SK-N-SH (cell line): ENCODE measurements at regions not wholly inside any gene's neighbourhood (a gene's known extent, or its start where the extent isn't known, plus 50 kb on each side); places are given as distances from the start of the nearest gene placed in this dataset.

ENCODE experiments used
- CTCF ChIA-PET: fragments of 300-600, 350-600 bp; formaldehyde crosslinking; extraction: SDS; loops from one replicate; lab custom pipeline; 2021; lab: Yijun Ruan, JAX
- POLR2A ChIA-PET: fragments of 350-600 bp; sonication (Branson Sonifier 250); formaldehyde crosslinking; extraction: SDS; loops from one replicate; lab custom pipeline; 2020; ENCODE audit warnings: antibody characterized with exemption, inconsistent platforms; lab: Yijun Ruan, JAX
- DNase-seq: peaks from one replicate; pipeline ENCODE4 v3.0.0; 2012
- H2AFZ ChIP-seq: fragments of 200-600 bp; sonication (generic); 2 replicates; pipeline ENCODE4 v1.8.1; 2016; ENCODE audit warnings: antibody characterized with exemption, mild to moderate bottlenecking, low read depth
- H3F3A ChIP-seq: fragments of 200-600 bp; sonication (generic); replicated peaks from 2 replicates; pipeline ENCODE3; 2016; ENCODE audit warnings: antibody characterized with exemption, mild to moderate bottlenecking; ENCODE audit not compliant: insufficient read depth
- H3K27ac ChIP-seq, 2 experiments: fragments of 200-500 bp in 1 of 2; fragments of 200-600 bp in 1 of 2; sonication (Bioruptor generic) in 1 of 2; sonication (generic), shearing (Covaris generic) in 1 of 2; 2 replicates each; pipeline versions ENCODE4 v1.5.1 to v1.6.1; 2014 to 2016; ENCODE audit warnings: low read depth in 2 of 2, inconsistent platforms in 1 of 2, low read length in 1 of 2, mild to moderate bottlenecking in 1 of 2, mixed read lengths in 1 of 2
- H3K27me3 ChIP-seq: fragments of 200-600 bp; sonication (generic), shearing (Covaris generic); 2 replicates; pipeline ENCODE4 v1.6.1; 2016; ENCODE audit warnings: mixed run types; ENCODE audit not compliant: insufficient read depth
- H3K36me3 ChIP-seq, 2 experiments: fragments of 200-500 bp in 1 of 2; fragments of 200-600 bp in 1 of 2; sonication (Bioruptor generic) in 1 of 2; sonication (generic) in 1 of 2; replicated peaks in 1 of 2; 2 replicates each; pipeline versions ENCODE3 to v1.5.1; 2014 to 2016; ENCODE audit warnings: low read length in 1 of 2, mild to moderate bottlenecking in 1 of 2; ENCODE audit not compliant: insufficient read depth in 2 of 2, control insufficient read depth in 1 of 2
- H3K4me1 ChIP-seq, 2 experiments: fragments of 200-500 bp in 1 of 2; fragments of 200-600 bp in 1 of 2; sonication (Bioruptor generic) in 1 of 2; sonication (generic), shearing (Covaris generic) in 1 of 2; 2 replicates each; pipeline versions ENCODE4 v1.5.1 to v1.6.1; 2014 to 2016; ENCODE audit warnings: low read depth in 1 of 2, low read length in 1 of 2, mixed run types in 1 of 2; ENCODE audit not compliant: insufficient read depth in 2 of 2, control insufficient read depth in 1 of 2
- H3K4me2 ChIP-seq: fragments of 200-600 bp; sonication (generic), shearing (Covaris generic); 2 replicates; pipeline ENCODE4 v1.6.1; 2017; ENCODE audit warnings: mixed run types
- H3K4me3 ChIP-seq, 2 experiments: fragments of 200-500 bp in 1 of 2; fragments of 200-600 bp in 1 of 2; sonication (Bioruptor generic) in 1 of 2; sonication (generic), shearing (Covaris generic) in 1 of 2; 2 replicates each; pipeline versions ENCODE4 v1.5.1 to v1.8.1; 2014 to 2016; ENCODE audit warnings: low read depth in 2 of 2, inconsistent platforms in 1 of 2, low read length in 1 of 2, mild to moderate bottlenecking in 1 of 2, mixed read lengths in 1 of 2, moderate library complexity in 1 of 2
- H3K79me2 ChIP-seq: fragments of 200-600 bp; sonication (generic); 2 replicates; pipeline ENCODE4 v1.8.1; 2017; ENCODE audit warnings: mild to moderate bottlenecking; ENCODE audit not compliant: insufficient read depth
- H3K9ac ChIP-seq: fragments of 200-600 bp; sonication (generic); 2 replicates; pipeline ENCODE4 v1.6.1; 2017; ENCODE audit warnings: mixed run types
- H3K9me2 ChIP-seq: fragments of 200-600 bp; sonication (generic); 2 replicates; pipeline ENCODE4 v1.6.1; 2017; ENCODE audit warnings: mixed run types
- H3K9me3 ChIP-seq: fragments of 200-600 bp; sonication (generic); 2 replicates; pipeline ENCODE4 v1.6.1; 2017; ENCODE audit warnings: mixed run types, mild to moderate bottlenecking, moderate library complexity
- H4K20me1 ChIP-seq: fragments of 200-600 bp; sonication (generic); 2 replicates; pipeline ENCODE4 v1.6.1; 2017; ENCODE audit warnings: mild to moderate bottlenecking, mixed run types; ENCODE audit not compliant: insufficient read depth
- ELF1 ChIP-seq: IDR thresholded peaks from 2 replicates; pipeline ENCODE4 v1.4.0; 2012
- GABPA ChIP-seq: IDR thresholded peaks from 2 replicates; pipeline ENCODE4 v1.4.0; 2012; ENCODE audit warnings: low read depth, mild to moderate bottlenecking
- GATA2 ChIP-seq: sonication (generic); formaldehyde crosslinking; IDR thresholded peaks from 2 replicates; pipeline ENCODE4 v1.5.0; 2020; ENCODE audit warnings: mild to moderate bottlenecking, missing genetic modification reagents
- JUND ChIP-seq: IDR thresholded peaks from 2 replicates; pipeline ENCODE4 v1.4.0; 2012
- MEF2A ChIP-seq: IDR thresholded peaks from 2 replicates; pipeline ENCODE4 v1.4.0; 2012; ENCODE audit warnings: low read depth, borderline replicate concordance
- MXI1 ChIP-seq: IDR thresholded peaks from 2 replicates; pipeline ENCODE4 v1.6.1; 2012; ENCODE audit warnings: mild to moderate bottlenecking, low read depth, low read length, improper control_type of control experiment
- NRF1 ChIP-seq: IDR thresholded peaks from 2 replicates; pipeline ENCODE4 v1.6.1; 2012; ENCODE audit warnings: low read depth, mild to moderate bottlenecking, low read length
- RAD21 ChIP-seq: IDR thresholded peaks from 2 replicates; pipeline ENCODE4 v1.6.1; 2012; ENCODE audit warnings: mild to moderate bottlenecking, low read length
- RCOR1 ChIP-seq: fragments of 150-350 bp; IDR thresholded peaks from 2 replicates; pipeline ENCODE4 v1.6.1; 2017; ENCODE audit warnings: antibody characterized with exemption, low read length
- RXRA ChIP-seq: IDR thresholded peaks from 2 replicates; pipeline ENCODE4 v1.4.0; 2012; ENCODE audit warnings: low read depth, mild to moderate bottlenecking, borderline replicate concordance
- SMC3 ChIP-seq: IDR thresholded peaks from 2 replicates; pipeline ENCODE4 v1.6.1; 2012; ENCODE audit warnings: low read depth, low read length, improper control_type of control experiment
- TAF1 ChIP-seq: IDR thresholded peaks from 2 replicates; pipeline ENCODE4 v1.6.1; 2012; ENCODE audit warnings: low read depth, mild to moderate bottlenecking, low read length, moderate library complexity, borderline replicate concordance
- TEAD4 ChIP-seq: IDR thresholded peaks from 2 replicates; pipeline ENCODE4 v1.4.0; 2012; ENCODE audit warnings: mild to moderate bottlenecking, borderline replicate concordance; ENCODE audit not compliant: insufficient read depth
- WGBS: methylation state at CpG from one replicate; pipeline ENCODE4 v1.1.6; 2017; ENCODE audit warnings: low lambda C conversion rate; 5-methylcytosine and 5-hydroxymethylcytosine counted together
- TF ChIP-seq, protein P1 (sequence below): IDR thresholded peaks from 2 replicates; pipeline ENCODE4 v1.4.0; 2012; ENCODE audit warnings: low read depth, borderline replicate concordance
- TF ChIP-seq, protein P2 (sequence below): IDR thresholded peaks from 2 replicates; pipeline ENCODE4; 2012
- TF ChIP-seq, protein P3 (sequence below): IDR thresholded peaks from 2 replicates; pipeline ENCODE4 v1.6.1; 2012; ENCODE audit warnings: mild to moderate bottlenecking, low read depth, low read length, moderate library complexity

DNA sequence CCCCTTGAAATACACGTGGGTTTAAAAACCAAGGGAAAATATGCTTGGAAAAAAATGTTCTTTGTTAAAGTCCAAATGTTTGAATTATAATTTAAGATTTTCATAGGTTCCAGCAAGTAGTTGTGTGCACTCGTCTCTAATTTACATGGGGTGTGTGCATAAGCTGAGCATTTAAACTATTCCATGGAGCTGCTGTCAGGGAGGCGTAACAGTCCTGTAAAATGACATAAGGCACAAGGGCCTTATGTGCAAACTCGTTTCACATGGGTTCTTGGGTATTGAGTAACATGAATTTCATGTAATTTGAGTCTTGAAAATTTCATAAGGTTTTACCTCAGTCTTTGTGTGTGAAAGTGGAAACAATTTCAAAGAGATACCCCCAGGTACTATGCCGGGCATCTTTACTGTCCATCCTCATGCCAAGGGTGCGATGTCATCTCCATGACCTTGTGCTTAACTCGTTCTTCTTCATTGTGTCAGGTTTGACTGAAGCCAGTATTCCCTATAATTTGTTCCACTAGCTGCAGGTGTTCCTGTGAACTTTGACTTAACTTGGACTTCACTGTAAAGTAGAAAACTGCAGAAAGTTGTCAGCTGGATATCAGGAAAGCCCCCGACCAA, 359.3 kb downstream of the SH3GL2 start (continued):
- TF ChIP-seq, protein P1, sequence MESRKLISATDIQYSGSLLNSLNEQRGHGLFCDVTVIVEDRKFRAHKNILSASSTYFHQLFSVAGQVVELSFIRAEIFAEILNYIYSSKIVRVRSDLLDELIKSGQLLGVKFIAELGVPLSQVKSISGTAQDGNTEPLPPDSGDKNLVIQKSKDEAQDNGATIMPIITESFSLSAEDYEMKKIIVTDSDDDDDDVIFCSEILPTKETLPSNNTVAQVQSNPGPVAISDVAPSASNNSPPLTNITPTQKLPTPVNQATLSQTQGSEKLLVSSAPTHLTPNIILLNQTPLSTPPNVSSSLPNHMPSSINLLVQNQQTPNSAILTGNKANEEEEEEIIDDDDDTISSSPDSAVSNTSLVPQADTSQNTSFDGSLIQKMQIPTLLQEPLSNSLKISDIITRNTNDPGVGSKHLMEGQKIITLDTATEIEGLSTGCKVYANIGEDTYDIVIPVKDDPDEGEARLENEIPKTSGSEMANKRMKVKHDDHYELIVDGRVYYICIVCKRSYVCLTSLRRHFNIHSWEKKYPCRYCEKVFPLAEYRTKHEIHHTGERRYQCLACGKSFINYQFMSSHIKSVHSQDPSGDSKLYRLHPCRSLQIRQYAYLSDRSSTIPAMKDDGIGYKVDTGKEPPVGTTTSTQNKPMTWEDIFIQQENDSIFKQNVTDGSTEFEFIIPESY = no peak
- TF ChIP-seq ELF1 = no peak
- no peak for TF ChIP-seq RCOR1
- TF ChIP-seq, protein P2, sequence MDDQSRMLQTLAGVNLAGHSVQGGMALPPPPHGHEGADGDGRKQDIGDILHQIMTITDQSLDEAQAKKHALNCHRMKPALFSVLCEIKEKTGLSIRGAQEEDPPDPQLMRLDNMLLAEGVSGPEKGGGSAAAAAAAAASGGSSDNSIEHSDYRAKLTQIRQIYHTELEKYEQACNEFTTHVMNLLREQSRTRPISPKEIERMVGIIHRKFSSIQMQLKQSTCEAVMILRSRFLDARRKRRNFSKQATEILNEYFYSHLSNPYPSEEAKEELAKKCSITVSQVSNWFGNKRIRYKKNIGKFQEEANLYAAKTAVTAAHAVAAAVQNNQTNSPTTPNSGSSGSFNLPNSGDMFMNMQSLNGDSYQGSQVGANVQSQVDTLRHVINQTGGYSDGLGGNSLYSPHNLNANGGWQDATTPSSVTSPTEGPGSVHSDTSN = no peak
- no peak for TF ChIP-seq RXRA
- no peak for TF ChIP-seq TAF1
- TF ChIP-seq JUND = no peak
- no peak for TF ChIP-seq RAD21
- no peak for TF ChIP-seq TEAD4

DNA sequence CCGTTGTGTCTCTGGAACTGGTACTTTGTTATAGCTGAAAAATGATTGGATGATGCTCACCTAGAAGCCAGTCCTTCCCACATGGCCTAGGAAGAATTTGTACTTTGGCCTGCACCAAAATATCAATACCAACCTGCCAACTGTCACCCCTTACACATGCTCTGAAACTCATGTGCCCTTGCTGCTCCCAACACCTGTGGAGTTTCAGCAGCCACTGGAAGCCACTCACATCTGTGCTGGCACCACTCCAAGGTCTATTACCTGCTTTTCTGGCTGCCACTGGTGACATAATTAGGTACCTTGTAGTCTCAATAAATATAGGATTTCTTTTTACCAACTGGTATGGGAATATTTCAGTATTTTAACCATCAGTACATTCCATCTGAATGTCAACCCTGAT, 363.6 kb downstream of the SH3GL2 start:
- POLR2A ChIA-PET = no interaction called here
- H3K79me2 ChIP-seq = no peaks in the 10 kb centered on the region
- no peak for DNase-seq
- H3K4me2 ChIP-seq = no peak overlapping the region
- no peak overlapping the region for H3K27ac ChIP-seq
- CTCF ChIA-PET = no interaction called here
- no peaks in the 10 kb centered on the region for H3K4me1 ChIP-seq
- H3K27me3 ChIP-seq = no peaks in the 10 kb centered on the region
- no peak overlapping the region for H2AFZ ChIP-seq
- no peak overlapping the region for H3K4me3 ChIP-seq
- TF ChIP-seq GATA2 = no peak
- TF ChIP-seq RXRA = no peak
- no peak for TF ChIP-seq TAF1
- TF ChIP-seq, protein P2 = no peak
- TF ChIP-seq NRF1 = no peak
- TF ChIP-seq, all 33 proteins: peak for 0
- WGBS = 7% methylated on average over 1 of the region's 1 CpG
- no peaks in the 10 kb centered on the region for H3K36me3 ChIP-seq
- H4K20me1 ChIP-seq = no peaks in the 10 kb centered on the region
- H3K9ac ChIP-seq = no peak overlapping the region
- no peaks in the 10 kb centered on the region for H3F3A ChIP-seq
- H3K9me2 ChIP-seq = no peaks in the 10 kb centered on the region
- H3K9me3 ChIP-seq = no peaks in the 10 kb centered on the region

DNA sequence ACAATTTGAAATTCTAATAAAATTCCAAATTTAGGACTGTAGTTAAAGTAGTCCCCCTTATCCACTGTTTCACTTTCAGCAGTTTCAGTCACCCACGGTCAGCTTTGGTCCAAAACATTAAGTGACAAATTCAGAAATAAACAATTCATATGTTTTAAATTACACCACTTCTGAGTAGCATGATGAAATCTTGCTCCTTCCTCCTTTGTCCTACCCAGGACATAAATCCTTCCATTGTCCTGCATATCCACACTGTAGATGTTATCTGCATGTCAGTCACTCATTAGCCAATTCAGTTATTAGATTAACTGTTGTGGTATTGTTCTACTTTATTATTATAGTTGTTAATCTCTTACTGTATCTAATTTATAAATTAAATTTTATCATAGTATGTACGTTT, 376.5 kb downstream of the SH3GL2 start:
- H3K4me1 ChIP-seq = no peaks in the 10 kb centered on the region
- no peaks in the 10 kb centered on the region for H3K79me2 ChIP-seq
- H3K27me3 ChIP-seq = peaks cover 5% of the 10 kb centered on the region; the same call in 1 of the 2 replicates
- no peak overlapping the region for H3K4me3 ChIP-seq
- no peak overlapping the region for H3K27ac ChIP-seq
- H3K9ac ChIP-seq = no peak overlapping the region
- H3F3A ChIP-seq = no peaks in the 10 kb centered on the region
- H4K20me1 ChIP-seq = no peaks in the 10 kb centered on the region
- no peaks in the 10 kb centered on the region for H3K9me3 ChIP-seq
- 0% methylated on average over 2 of the region's 2 CpGs for WGBS
- H3K4me2 ChIP-seq = no peak overlapping the region
- DNase-seq = no peak
- CTCF ChIA-PET = no interaction called here
- no peaks in the 10 kb centered on the region for H3K36me3 ChIP-seq
- POLR2A ChIA-PET = no interaction called here
- no peak overlapping the region for H2AFZ ChIP-seq
- H3K9me2 ChIP-seq = no peaks in the 10 kb centered on the region
- TF ChIP-seq SMC3 (no peak), NRF1 (no peak), GABPA (no peak), MEF2A (no peak), MXI1 (no peak)
- TF ChIP-seq, protein P1 = no peak
- TF ChIP-seq, protein P3, sequence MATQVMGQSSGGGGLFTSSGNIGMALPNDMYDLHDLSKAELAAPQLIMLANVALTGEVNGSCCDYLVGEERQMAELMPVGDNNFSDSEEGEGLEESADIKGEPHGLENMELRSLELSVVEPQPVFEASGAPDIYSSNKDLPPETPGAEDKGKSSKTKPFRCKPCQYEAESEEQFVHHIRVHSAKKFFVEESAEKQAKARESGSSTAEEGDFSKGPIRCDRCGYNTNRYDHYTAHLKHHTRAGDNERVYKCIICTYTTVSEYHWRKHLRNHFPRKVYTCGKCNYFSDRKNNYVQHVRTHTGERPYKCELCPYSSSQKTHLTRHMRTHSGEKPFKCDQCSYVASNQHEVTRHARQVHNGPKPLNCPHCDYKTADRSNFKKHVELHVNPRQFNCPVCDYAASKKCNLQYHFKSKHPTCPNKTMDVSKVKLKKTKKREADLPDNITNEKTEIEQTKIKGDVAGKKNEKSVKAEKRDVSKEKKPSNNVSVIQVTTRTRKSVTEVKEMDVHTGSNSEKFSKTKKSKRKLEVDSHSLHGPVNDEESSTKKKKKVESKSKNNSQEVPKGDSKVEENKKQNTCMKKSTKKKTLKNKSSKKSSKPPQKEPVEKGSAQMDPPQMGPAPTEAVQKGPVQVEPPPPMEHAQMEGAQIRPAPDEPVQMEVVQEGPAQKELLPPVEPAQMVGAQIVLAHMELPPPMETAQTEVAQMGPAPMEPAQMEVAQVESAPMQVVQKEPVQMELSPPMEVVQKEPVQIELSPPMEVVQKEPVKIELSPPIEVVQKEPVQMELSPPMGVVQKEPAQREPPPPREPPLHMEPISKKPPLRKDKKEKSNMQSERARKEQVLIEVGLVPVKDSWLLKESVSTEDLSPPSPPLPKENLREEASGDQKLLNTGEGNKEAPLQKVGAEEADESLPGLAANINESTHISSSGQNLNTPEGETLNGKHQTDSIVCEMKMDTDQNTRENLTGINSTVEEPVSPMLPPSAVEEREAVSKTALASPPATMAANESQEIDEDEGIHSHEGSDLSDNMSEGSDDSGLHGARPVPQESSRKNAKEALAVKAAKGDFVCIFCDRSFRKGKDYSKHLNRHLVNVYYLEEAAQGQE = no peak
